Spleen (tissue), 7 donors: ENCODE measurements at regions not wholly inside any gene's neighbourhood (a gene's known extent, or its start where the extent isn't known, plus 50 kb on each side); places are given as distances from the start of the nearest gene placed in this dataset.

ENCODE experiments used
- POLR2A ChIP-seq, 3 donors: fragments of 450-650 bp; IDR thresholded peaks; one replicate each; pipeline ENCODE4 v1.5.1; 2017; ENCODE audit warnings: antibody characterized with exemption in 3 of 3, mild to moderate bottlenecking in 1 of 3
- TF ChIP-seq, protein P1 (sequence below), 11 experiments: fragments of 200-600 bp in 7 of 11; fragments of 450-650 bp in 4 of 11; sonication (generic) in 4 of 11; IDR thresholded peaks in 8 of 11; conservative IDR thresholded peaks in 3 of 11; 1 replicate in 7 of 11; 2 replicates in 4 of 11; pipeline versions ENCODE4 v1.4.0 to v1.8.0; 2016 to 2021; ENCODE audit warnings: antibody characterized with exemption in 11 of 11, inconsistent platforms in 4 of 11, mild to moderate bottlenecking in 1 of 11
- donor health status: DM: no; HTN: no; CAD: no; lungs with moderate emphysema.
- donor health status: DM: no; HTN: no; CAD: no.
- donor health status: DM: no; HTN: no; CAD: no.

DNA sequence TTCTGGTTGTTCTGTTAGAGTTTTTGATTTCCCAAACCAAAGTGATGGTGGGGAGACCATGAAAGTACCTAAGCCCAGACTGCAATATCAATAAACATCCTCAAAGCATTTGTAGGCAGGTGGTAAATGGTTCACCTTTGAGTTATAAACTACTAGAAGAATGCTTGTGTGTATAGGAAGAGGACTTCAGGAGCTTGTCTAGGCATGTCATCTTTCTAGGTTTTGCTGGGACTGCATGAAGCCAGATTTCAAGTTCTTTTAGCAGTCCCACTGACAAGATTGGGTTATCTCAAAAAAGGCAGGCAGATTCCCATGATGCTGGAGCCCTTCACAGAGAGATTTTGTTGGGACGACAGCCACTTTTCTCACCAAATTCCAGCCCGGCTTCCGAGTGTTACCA, 135.3 kb downstream of the KCNE4 start:
- TF ChIP-seq, protein P1, sequence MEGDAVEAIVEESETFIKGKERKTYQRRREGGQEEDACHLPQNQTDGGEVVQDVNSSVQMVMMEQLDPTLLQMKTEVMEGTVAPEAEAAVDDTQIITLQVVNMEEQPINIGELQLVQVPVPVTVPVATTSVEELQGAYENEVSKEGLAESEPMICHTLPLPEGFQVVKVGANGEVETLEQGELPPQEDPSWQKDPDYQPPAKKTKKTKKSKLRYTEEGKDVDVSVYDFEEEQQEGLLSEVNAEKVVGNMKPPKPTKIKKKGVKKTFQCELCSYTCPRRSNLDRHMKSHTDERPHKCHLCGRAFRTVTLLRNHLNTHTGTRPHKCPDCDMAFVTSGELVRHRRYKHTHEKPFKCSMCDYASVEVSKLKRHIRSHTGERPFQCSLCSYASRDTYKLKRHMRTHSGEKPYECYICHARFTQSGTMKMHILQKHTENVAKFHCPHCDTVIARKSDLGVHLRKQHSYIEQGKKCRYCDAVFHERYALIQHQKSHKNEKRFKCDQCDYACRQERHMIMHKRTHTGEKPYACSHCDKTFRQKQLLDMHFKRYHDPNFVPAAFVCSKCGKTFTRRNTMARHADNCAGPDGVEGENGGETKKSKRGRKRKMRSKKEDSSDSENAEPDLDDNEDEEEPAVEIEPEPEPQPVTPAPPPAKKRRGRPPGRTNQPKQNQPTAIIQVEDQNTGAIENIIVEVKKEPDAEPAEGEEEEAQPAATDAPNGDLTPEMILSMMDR (IDR thresholded peaks at IDR 0.05 in 8 of 11, conservative IDR thresholded peaks at IDR 0.05 in 3 of 11), result no peak
- no peak for TF ChIP-seq POLR2A (IDR thresholded peaks at IDR 0.05)
